OCI-LY7 (cell line): ENCODE measurements at regions not wholly inside any gene's neighbourhood (a gene's known extent, or its start where the extent isn't known, plus 50 kb on each side); places are given as distances from the start of the nearest gene placed in this dataset.

ENCODE experiments used
- BruUV-seq: library from RNA; stranded (reverse); fragments of 400-500 nt; replicated peaks from 2 replicates; lab custom pipeline; 2021; lab: Mats Ljungman, UMichigan
- CTCF ChIA-PET: fragments of 300-600 bp; sonication (Branson Sonifier 250); formaldehyde crosslinking; loops from one replicate; lab custom pipeline; 2022; ENCODE audit warnings: antibody characterized with exemption; ENCODE audit not compliant: unreplicated experiment; lab: Charles Lee
- POLR2A ChIA-PET: fragments of 300-600 bp; sonication (Branson Sonifier 250); formaldehyde crosslinking; loops from one replicate; lab custom pipeline; 2022; ENCODE audit warnings: antibody characterized with exemption; lab: Charles Lee
- DNase-seq: peaks from one replicate; pipeline ENCODE4 v3.0.0-alpha.2; 2015; ENCODE audit warnings: low spot score
- H2AFZ ChIP-seq: fragments of 200-600 bp; sonication (generic), shearing (Covaris generic); 2 replicates; pipeline ENCODE4 v1.6.1; 2014; ENCODE audit warnings: mild to moderate bottlenecking, antibody characterized with exemption, low read length, moderate library complexity
- H3K27ac ChIP-seq: fragments of 200-600 bp; sonication (generic); 2 replicates; pipeline ENCODE4 v1.5.1; 2014; ENCODE audit warnings: mixed run types, low read depth, mild to moderate bottlenecking, moderate library complexity, low read length, inconsistent platforms; ENCODE audit not compliant: poor library complexity, severe bottlenecking
- H3K36me3 ChIP-seq: fragments of 200-600 bp; sonication (generic); 2 replicates; pipeline ENCODE4 v1.6.1; 2014; ENCODE audit warnings: mild to moderate bottlenecking, antibody characterized with exemption, low read length, moderate library complexity, mixed read lengths; ENCODE audit not compliant: insufficient read depth
- H3K4me1 ChIP-seq: fragments of 200-600 bp; sonication (generic); 2 replicates; pipeline ENCODE4 v1.5.1; 2014; ENCODE audit warnings: mild to moderate bottlenecking, low read length; ENCODE audit not compliant: insufficient read depth, poor library complexity, severe bottlenecking
- H3K4me2 ChIP-seq: fragments of 200-600 bp; sonication (generic); 2 replicates; pipeline ENCODE4 v1.6.1; 2014; ENCODE audit warnings: mild to moderate bottlenecking, low read length
- H3K4me3 ChIP-seq: fragments of 200-600 bp; sonication (generic); 2 replicates; pipeline ENCODE4 v1.5.1; 2014; ENCODE audit warnings: mild to moderate bottlenecking, low read depth, low read length; ENCODE audit not compliant: poor library complexity, severe bottlenecking
- H3K79me2 ChIP-seq: fragments of 200-600 bp; sonication (generic); 2 replicates; pipeline ENCODE4 v1.6.1; 2016; ENCODE audit warnings: low read depth, mild to moderate bottlenecking, low read length, moderate library complexity, mixed read lengths; ENCODE audit not compliant: insufficient read depth
- H3K9me2 ChIP-seq: fragments of 200-600 bp; sonication (generic); 2 replicates; pipeline ENCODE4 v1.6.1; 2016; ENCODE audit warnings: mild to moderate bottlenecking, low read length, mixed read lengths; ENCODE audit not compliant: insufficient read depth
- H3K9me3 ChIP-seq: fragments of 200-600 bp; sonication (generic); 2 replicates; pipeline ENCODE4 v1.6.1; 2014; ENCODE audit warnings: mild to moderate bottlenecking, mixed run types, low read length, mixed read lengths
- H4K20me1 ChIP-seq: fragments of 200-600 bp; sonication (generic); 2 replicates; pipeline ENCODE4 v1.6.1; 2014; ENCODE audit warnings: mild to moderate bottlenecking, antibody characterized with exemption, low read length, moderate library complexity, mixed read lengths; ENCODE audit not compliant: insufficient read depth
- CTCF ChIP-seq: fragments of 200-600 bp; sonication (generic); conservative IDR thresholded peaks from 2 replicates; pipeline ENCODE4 v1.5.1; 2014; ENCODE audit warnings: mild to moderate bottlenecking, antibody characterized with exemption, low read length, moderate library complexity, mixed read lengths
- EZH2phosphoT487 ChIP-seq: fragments of 200-600 bp; sonication (generic); IDR thresholded peaks from 2 replicates; pipeline ENCODE4 v1.6.1; 2018; ENCODE audit warnings: low read depth, borderline replicate concordance, mild to moderate bottlenecking, mixed run types, antibody characterized with exemption, low read length, moderate library complexity, mixed read lengths
- intact Hi-C: fragments of 100-400 bp; cut with micrococcal nuclease; formaldehyde crosslinking; loops from one replicate; pipeline ENCODE4 v1.10.0; 2022; ENCODE audit not compliant: unreplicated experiment

GRCh38 chr9:75461183-75461582 is 372.9 kb downstream of the OSTF1 start:
- CTCF ChIA-PET: no interaction called here
- no TSS peak for BruUV-seq
- Histone ChIP-seq H3K27ac (no peak overlapping the region), H3K4me1 (peaks cover 5% of the 10 kb centered on the region), H3K79me2 (no peaks in the 10 kb centered on the region), H3K9me2 (no peaks in the 10 kb centered on the region), H3K4me2 (no peak overlapping the region), H3K4me3 (no peak overlapping the region), H3K36me3 (no peaks in the 10 kb centered on the region), H3K9me3 (no peaks in the 10 kb centered on the region), H2AFZ (no peak overlapping the region), H4K20me1 (no peaks in the 10 kb centered on the region)
- no peak for TF ChIP-seq CTCF
- no peak for TF ChIP-seq EZH2phosphoT487
- POLR2A ChIA-PET: interaction anchor here (0.7 kb wide), 2 partner anchors 204 to 1073 kb away, joined by 7 to 8 read pairs; no protein-coding TSS in a partner anchor
- intact Hi-C loops: no loop called here
- DNase-seq: no peak

GRCh38 chr9:75462866-75463265 is 374.6 kb downstream of the OSTF1 start:
- no peaks in the 10 kb centered on the region for H3K36me3 ChIP-seq
- no peak for DNase-seq
- POLR2A ChIA-PET: interaction anchor here (0.5 kb wide), 1 partner anchor 174 kb away, joined by 5 read pairs; no protein-coding TSS in a partner anchor
- no peaks in the 10 kb centered on the region for H4K20me1 ChIP-seq
- no TSS peak for BruUV-seq
- TF ChIP-seq EZH2phosphoT487 (no peak), CTCF (no peak)
- no peak overlapping the region for H3K27ac ChIP-seq
- no peak overlapping the region for H3K4me2 ChIP-seq
- no peaks in the 10 kb centered on the region for H3K4me1 ChIP-seq
- no peaks in the 10 kb centered on the region for H3K9me2 ChIP-seq
- intact Hi-C loops: no loop called here
- H3K79me2 ChIP-seq: no peaks in the 10 kb centered on the region
- H2AFZ ChIP-seq: no peak overlapping the region
- H3K9me3 ChIP-seq: no peaks in the 10 kb centered on the region
- CTCF ChIA-PET: no interaction called here
- no peak overlapping the region for H3K4me3 ChIP-seq

- Histone ChIP-seq H2AFZ (no peak overlapping the region), H3K27ac (no peak overlapping the region), H3K4me2 (no peak overlapping the region), H4K20me1 (no peaks in the 10 kb centered on the region), H3K36me3 (no peaks in the 10 kb centered on the region), H3K79me2 (no peaks in the 10 kb centered on the region), H3K4me1 (no peaks in the 10 kb centered on the region), H3K9me3 (no peaks in the 10 kb centered on the region), H3K4me3 (no peak overlapping the region), H3K9me2 (no peaks in the 10 kb centered on the region)
- no TSS peak for BruUV-seq
- TF ChIP-seq CTCF (no peak), EZH2phosphoT487 (no peak)
- intact Hi-C loops: no loop called here
- POLR2A ChIA-PET: no interaction called here
- DNase-seq: no peak
- CTCF ChIA-PET: no interaction called here
Observed at GRCh38 chr9:75463871-75464270, 375.6 kb downstream of the OSTF1 start.
